Astrocyte (in vitro differentiated cells and primary cell): ENCODE measurements at regions not wholly inside any gene's neighbourhood (a gene's known extent, or its start where the extent isn't known, plus 50 kb on each side); places are given as distances from the start of the nearest gene placed in this dataset.

Source experiments
- DNase-seq: peaks from one replicate; pipeline ENCODE4 v3.0.0-alpha.2; 2010; ENCODE audit warnings: low read depth
- FAIRE-seq: peaks from 2 replicates; lab custom pipeline; 2011; peaks lifted over from hg19 to GRCh38; lab: Jason Lieb, UNC
- H2AFZ ChIP-seq: 2 replicates; pipeline ENCODE4 v1.6.0; 2012; ENCODE audit warnings: low read depth, low read length, inconsistent platforms
- H3K27ac ChIP-seq: 2 replicates; pipeline ENCODE4 v1.5.1; 2011; ENCODE audit warnings: low read depth, low read length, inconsistent platforms
- H3K27me3 ChIP-seq: 2 replicates; pipeline ENCODE4 v1.6.0; 2011; ENCODE audit warnings: low read length, inconsistent platforms; ENCODE audit not compliant: insufficient read depth
- H3K36me3 ChIP-seq: 2 replicates; pipeline ENCODE4 v1.5.1; 2011; ENCODE audit warnings: low read length, inconsistent platforms; ENCODE audit not compliant: insufficient read depth
- H3K4me1 ChIP-seq: 2 replicates; pipeline ENCODE4 v1.5.1; 2011; ENCODE audit warnings: low read length, inconsistent platforms; ENCODE audit not compliant: insufficient read depth
- H3K4me2 ChIP-seq: 2 replicates; pipeline ENCODE4 v1.6.0; 2012; ENCODE audit warnings: low read length, inconsistent platforms
- H3K4me3 ChIP-seq: 2 replicates; pipeline ENCODE4 v1.5.1; 2011; ENCODE audit warnings: low read depth, mild to moderate bottlenecking, low read length, inconsistent platforms; ENCODE audit not compliant: insufficient read depth
- H3K79me2 ChIP-seq: 2 replicates; pipeline ENCODE4 v1.6.0; 2012; ENCODE audit warnings: mild to moderate bottlenecking, low read length, inconsistent platforms; ENCODE audit not compliant: insufficient read depth
- H3K9ac ChIP-seq: 2 replicates; pipeline ENCODE4 v1.6.0; 2012; ENCODE audit warnings: mild to moderate bottlenecking, low read length, inconsistent platforms
- H3K9me3 ChIP-seq: 2 replicates; pipeline ENCODE4 v1.5.1; 2012; ENCODE audit warnings: low read depth, mild to moderate bottlenecking, low read length, inconsistent platforms; ENCODE audit not compliant: insufficient read depth
- H4K20me1 ChIP-seq: 2 replicates; pipeline ENCODE4 v1.6.0; 2012; ENCODE audit warnings: low read length, inconsistent platforms; ENCODE audit not compliant: insufficient read depth
- H3K27ac Mint-ChIP-seq: one replicate; pipeline ENCODE4 v1.8.0; 2021; ENCODE audit warnings: mild to moderate bottlenecking, mixed read lengths; ENCODE audit not compliant: unreplicated experiment
- H3K27me3 Mint-ChIP-seq: one replicate; pipeline ENCODE4 v1.8.0; 2021; ENCODE audit warnings: low read depth, mixed read lengths; ENCODE audit not compliant: unreplicated experiment
- H3K36me3 Mint-ChIP-seq: one replicate; pipeline ENCODE4 v1.8.0; 2021; ENCODE audit warnings: low read depth, mixed read lengths; ENCODE audit not compliant: unreplicated experiment
- H3K4me1 Mint-ChIP-seq: one replicate; pipeline ENCODE4 v1.8.0; 2021; ENCODE audit warnings: low read depth, mixed read lengths; ENCODE audit not compliant: unreplicated experiment
- H3K4me3 Mint-ChIP-seq: one replicate; pipeline ENCODE4 v1.8.0; 2021; ENCODE audit warnings: mild to moderate bottlenecking, moderate library complexity, mixed read lengths; ENCODE audit not compliant: unreplicated experiment
- H3K9me3 Mint-ChIP-seq: one replicate; pipeline ENCODE4 v1.8.0; 2021; ENCODE audit warnings: mild to moderate bottlenecking, mixed read lengths; ENCODE audit not compliant: unreplicated experiment
- CTCF ChIP-seq: IDR thresholded peaks from 2 replicates; pipeline ENCODE4 v1.5.1; 2011; ENCODE audit warnings: low read depth, mild to moderate bottlenecking, inconsistent platforms, low read length, moderate library complexity; ENCODE audit not compliant: insufficient read depth
- EZH2 ChIP-seq: IDR thresholded peaks from 2 replicates; pipeline ENCODE4 v1.6.1; 2012; ENCODE audit warnings: mild to moderate bottlenecking, low read length, inconsistent platforms; ENCODE audit not compliant: insufficient read depth

- Mint-ChIP-seq H3K9me3 (no peaks in the 10 kb centered on the region), H3K4me3 (no peak overlapping the region), H3K27me3 (no peaks in the 10 kb centered on the region), H3K27ac (no peak overlapping the region), H3K4me1 (no peaks in the 10 kb centered on the region), H3K36me3 (no peaks in the 10 kb centered on the region)
- H3K36me3 ChIP-seq = no peaks in the 10 kb centered on the region
- no peak for DNase-seq
- H3K4me1 ChIP-seq = no peaks in the 10 kb centered on the region
- FAIRE-seq = no peak
- no peaks in the 10 kb centered on the region for H4K20me1 ChIP-seq
- H3K9me3 ChIP-seq = no peaks in the 10 kb centered on the region
- no peak overlapping the region for H2AFZ ChIP-seq
- no peak for TF ChIP-seq EZH2
- no peak for TF ChIP-seq CTCF
- H3K4me3 ChIP-seq = no peak overlapping the region
- no peak overlapping the region for H3K4me2 ChIP-seq
- H3K79me2 ChIP-seq = no peaks in the 10 kb centered on the region
- H3K27ac ChIP-seq = no peak overlapping the region
- H3K27me3 ChIP-seq = no peaks in the 10 kb centered on the region
- no peak overlapping the region for H3K9ac ChIP-seq
These were observed 1172.3 kb downstream of the LRFN5 start for GRCh38 chr14:42778984-42779383.

- Histone ChIP-seq H3K9me3 (no peaks in the 10 kb centered on the region), H3K79me2 (no peaks in the 10 kb centered on the region), H3K27ac (no peak overlapping the region), H4K20me1 (no peaks in the 10 kb centered on the region), H3K36me3 (no peaks in the 10 kb centered on the region), H2AFZ (no peak overlapping the region), H3K27me3 (no peaks in the 10 kb centered on the region), H3K9ac (no peak overlapping the region), H3K4me1 (no peaks in the 10 kb centered on the region), H3K4me3 (no peak overlapping the region), H3K4me2 (no peak overlapping the region)
- DNase-seq = no peak
- no peak for FAIRE-seq
- Mint-ChIP-seq H3K27me3 (no peaks in the 10 kb centered on the region), H3K9me3 (no peaks in the 10 kb centered on the region), H3K27ac (no peak overlapping the region), H3K4me1 (no peaks in the 10 kb centered on the region), H3K36me3 (no peaks in the 10 kb centered on the region), H3K4me3 (no peak overlapping the region)
- TF ChIP-seq EZH2 (no peak), CTCF (no peak)
These were observed 1144.1 kb downstream of the LRFN5 start for GRCh38 chr14:42750771-42751170.

GRCh38 chr14:42742084-42742483, 1135.4 kb downstream of the LRFN5 start:
- no peaks in the 10 kb centered on the region for H3K4me1 ChIP-seq
- DNase-seq (no peak), FAIRE-seq (no peak)
- no peaks in the 10 kb centered on the region for H3K4me1 Mint-ChIP-seq
- no peak overlapping the region for H3K27ac ChIP-seq
- no peak overlapping the region for H3K4me2 ChIP-seq
- no peaks in the 10 kb centered on the region for H3K79me2 ChIP-seq
- no peaks in the 10 kb centered on the region for H3K27me3 ChIP-seq
- H3K27me3 Mint-ChIP-seq = peaks cover 1% of the 10 kb centered on the region
- no peaks in the 10 kb centered on the region for H3K9me3 Mint-ChIP-seq
- no peak overlapping the region for H3K27ac Mint-ChIP-seq
- no peak overlapping the region for H3K4me3 ChIP-seq
- H2AFZ ChIP-seq = no peak overlapping the region
- H4K20me1 ChIP-seq = no peaks in the 10 kb centered on the region
- no peaks in the 10 kb centered on the region for H3K36me3 Mint-ChIP-seq
- H3K4me3 Mint-ChIP-seq = no peak overlapping the region
- H3K9me3 ChIP-seq = no peaks in the 10 kb centered on the region
- no peak for TF ChIP-seq CTCF
- no peak for TF ChIP-seq EZH2
- no peak overlapping the region for H3K9ac ChIP-seq
- no peaks in the 10 kb centered on the region for H3K36me3 ChIP-seq
